MM.1S (cell line): ENCODE measurements at regions not wholly inside any gene's neighbourhood (a gene's known extent, or its start where the extent isn't known, plus 50 kb on each side); places are given as distances from the start of the nearest gene placed in this dataset.

Experiments
- DNase-seq: peaks from one replicate; pipeline ENCODE4 v3.0.0-alpha.2; 2015
- H2AFZ ChIP-seq: fragments of 300-600 bp; sonication (generic); 2 replicates; pipeline ENCODE4 v1.6.0; 2016; ENCODE audit warnings: antibody characterized with exemption, low read length
- H3F3A ChIP-seq: fragments of 300-600 bp; sonication (generic); 2 replicates; pipeline ENCODE4 v1.6.1; 2016; ENCODE audit warnings: mild to moderate bottlenecking, antibody characterized with exemption, low read length, moderate library complexity, mixed read lengths; ENCODE audit not compliant: insufficient read depth
- H3K27ac ChIP-seq: fragments of 300-600 bp; sonication (generic); 2 replicates; pipeline ENCODE4 v1.5.1; 2016; ENCODE audit warnings: mild to moderate bottlenecking, low read length
- H3K27me3 ChIP-seq: fragments of 300-600 bp; sonication (generic); replicated peaks from 2 replicates; pipeline ENCODE4 v1.6.0; 2016; ENCODE audit warnings: low read length; ENCODE audit not compliant: insufficient read depth
- H3K36me3 ChIP-seq: fragments of 300-600 bp; sonication (generic); replicated peaks from 2 replicates; pipeline ENCODE4 v1.6.1; 2016; ENCODE audit warnings: mild to moderate bottlenecking, low read length, mixed read lengths; ENCODE audit not compliant: insufficient read depth
- H3K4me1 ChIP-seq: fragments of 300-600 bp; sonication (generic); 2 replicates; pipeline ENCODE4 v1.6.1; 2016; ENCODE audit warnings: low read length, mixed read lengths
- H3K4me2 ChIP-seq: fragments of 300-600 bp; sonication (generic); 2 replicates; pipeline ENCODE4 v1.6.0; 2016; ENCODE audit warnings: low read depth, low read length
- H3K4me3 ChIP-seq: fragments of 300-600 bp; sonication (generic); 2 replicates; pipeline ENCODE4 v1.5.1; 2016; ENCODE audit warnings: low read length, mixed read lengths
- H3K79me2 ChIP-seq: fragments of 300-600 bp; sonication (generic); 2 replicates; pipeline ENCODE4 v1.6.1; 2016; ENCODE audit warnings: mixed run types, low read length, mixed read lengths
- H3K9ac ChIP-seq: fragments of 300-600 bp; sonication (generic); 2 replicates; pipeline ENCODE4 v1.6.1; 2016; ENCODE audit warnings: low read length, mixed read lengths
- H3K9me2 ChIP-seq: fragments of 300-600 bp; sonication (generic); replicated peaks from 2 replicates; pipeline ENCODE4 v1.6.1; 2016; ENCODE audit warnings: mild to moderate bottlenecking, low read length, mixed read lengths; ENCODE audit not compliant: insufficient read depth
- H3K9me3 ChIP-seq: fragments of 300-600 bp; sonication (generic); replicated peaks from 2 replicates; pipeline ENCODE4 v1.6.1; 2016; ENCODE audit warnings: mild to moderate bottlenecking, low read length, mixed read lengths; ENCODE audit not compliant: insufficient read depth
- H4K20me1 ChIP-seq: fragments of 300-600 bp; sonication (generic); 2 replicates; pipeline ENCODE4 v1.6.1; 2016; ENCODE audit warnings: mild to moderate bottlenecking, low read length, moderate library complexity, mixed read lengths; ENCODE audit not compliant: insufficient read depth
- EZH2 ChIP-seq: fragments of 300-600 bp; sonication (generic); optimal IDR thresholded peaks from 2 replicates; pipeline ENCODE3; 2017; ENCODE audit warnings: low read depth, mild to moderate bottlenecking, antibody characterized with exemption, low read length, mixed read lengths
- EZH2phosphoT487 ChIP-seq: fragments of 300-600 bp; sonication (generic); IDR thresholded peaks from 2 replicates; pipeline ENCODE4 v1.6.1; 2018; ENCODE audit warnings: antibody characterized with exemption, low read length
- TF ChIP-seq, protein P1 (sequence below): fragments of 300-600 bp; sonication (generic); IDR thresholded peaks from 2 replicates; pipeline ENCODE4 v1.5.1; 2016; ENCODE audit warnings: antibody characterized with exemption, low read length, mixed read lengths

GRCh38 chr12:88272456-88272855 lies 130.3 kb downstream of the TMTC3 start:
- Histone ChIP-seq H2AFZ (no peak overlapping the region), H4K20me1 (no peaks in the 10 kb centered on the region), H3K4me1 (no peaks in the 10 kb centered on the region), H3K27me3 (no peaks in the 10 kb centered on the region), H3K27ac (no peak overlapping the region), H3F3A (no peaks in the 10 kb centered on the region), H3K9me3 (no peaks in the 10 kb centered on the region), H3K4me2 (no peak overlapping the region), H3K36me3 (no peaks in the 10 kb centered on the region), H3K79me2 (no peaks in the 10 kb centered on the region), H3K4me3 (no peak overlapping the region), H3K9ac (no peak overlapping the region), H3K9me2 (no peaks in the 10 kb centered on the region)
- TF ChIP-seq EZH2phosphoT487 (no peak), EZH2 (no peak)
- TF ChIP-seq, protein P1, sequence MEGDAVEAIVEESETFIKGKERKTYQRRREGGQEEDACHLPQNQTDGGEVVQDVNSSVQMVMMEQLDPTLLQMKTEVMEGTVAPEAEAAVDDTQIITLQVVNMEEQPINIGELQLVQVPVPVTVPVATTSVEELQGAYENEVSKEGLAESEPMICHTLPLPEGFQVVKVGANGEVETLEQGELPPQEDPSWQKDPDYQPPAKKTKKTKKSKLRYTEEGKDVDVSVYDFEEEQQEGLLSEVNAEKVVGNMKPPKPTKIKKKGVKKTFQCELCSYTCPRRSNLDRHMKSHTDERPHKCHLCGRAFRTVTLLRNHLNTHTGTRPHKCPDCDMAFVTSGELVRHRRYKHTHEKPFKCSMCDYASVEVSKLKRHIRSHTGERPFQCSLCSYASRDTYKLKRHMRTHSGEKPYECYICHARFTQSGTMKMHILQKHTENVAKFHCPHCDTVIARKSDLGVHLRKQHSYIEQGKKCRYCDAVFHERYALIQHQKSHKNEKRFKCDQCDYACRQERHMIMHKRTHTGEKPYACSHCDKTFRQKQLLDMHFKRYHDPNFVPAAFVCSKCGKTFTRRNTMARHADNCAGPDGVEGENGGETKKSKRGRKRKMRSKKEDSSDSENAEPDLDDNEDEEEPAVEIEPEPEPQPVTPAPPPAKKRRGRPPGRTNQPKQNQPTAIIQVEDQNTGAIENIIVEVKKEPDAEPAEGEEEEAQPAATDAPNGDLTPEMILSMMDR = no peak
- no peak for DNase-seq

DNA sequence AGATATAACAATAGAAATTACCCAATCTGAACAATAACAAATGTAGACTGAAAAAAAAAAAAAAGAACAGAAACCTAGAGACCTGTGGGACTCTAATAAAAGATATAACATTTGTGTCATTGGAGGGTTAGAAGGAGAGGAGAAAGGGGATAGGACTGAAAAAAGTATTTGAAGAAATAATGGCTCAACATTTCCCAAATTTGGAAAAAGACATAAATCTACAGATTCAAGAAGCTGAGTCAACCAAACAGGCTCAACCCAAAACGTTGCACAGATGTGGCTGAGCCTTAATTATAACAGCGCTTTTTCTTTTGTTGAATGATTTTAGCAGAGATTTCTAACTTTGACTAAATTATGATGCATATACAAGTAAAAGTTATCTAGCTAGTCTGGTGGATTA lies 131.3 kb downstream of the TMTC3 start:
- Histone ChIP-seq H3K27me3 (no peaks in the 10 kb centered on the region), H3K9ac (no peak overlapping the region), H3K4me2 (no peak overlapping the region), H3K79me2 (no peaks in the 10 kb centered on the region), H3K36me3 (no peaks in the 10 kb centered on the region), H3K27ac (no peak overlapping the region), H3K9me3 (no peaks in the 10 kb centered on the region), H3K4me1 (no peaks in the 10 kb centered on the region), H3K9me2 (no peaks in the 10 kb centered on the region), H4K20me1 (no peaks in the 10 kb centered on the region), H3K4me3 (no peak overlapping the region), H2AFZ (no peak overlapping the region), H3F3A (no peaks in the 10 kb centered on the region)
- DNase-seq = no peak
- no peak for TF ChIP-seq EZH2
- TF ChIP-seq EZH2phosphoT487 = no peak
- TF ChIP-seq, protein P1 = no peak

GRCh38 chr12:88273875-88274274 lies 131.8 kb downstream of the TMTC3 start:
- no peak for DNase-seq
- Histone ChIP-seq H3K27ac (no peak overlapping the region), H3K79me2 (no peaks in the 10 kb centered on the region), H4K20me1 (no peaks in the 10 kb centered on the region), H3K9me3 (no peaks in the 10 kb centered on the region), H3F3A (no peaks in the 10 kb centered on the region), H3K4me1 (no peaks in the 10 kb centered on the region), H3K4me2 (no peak overlapping the region), H3K9ac (no peak overlapping the region), H3K4me3 (no peak overlapping the region), H3K27me3 (no peaks in the 10 kb centered on the region), H3K9me2 (no peaks in the 10 kb centered on the region), H3K36me3 (no peaks in the 10 kb centered on the region), H2AFZ (no peak overlapping the region)
- TF ChIP-seq, protein P1 = no peak
- TF ChIP-seq EZH2 = no peak
- no peak for TF ChIP-seq EZH2phosphoT487
